NCI-H69 (cell line): ENCODE measurements at regions not wholly inside any gene's neighbourhood (a gene's known extent, or its start where the extent isn't known, plus 50 kb on each side); places are given as distances from the start of the nearest gene placed in this dataset.

Experiments used
- DNase-seq: peaks from one replicate; lab custom pipeline; 2025; lab: John Stamatoyannopoulos, UW

GRCh38 chr18:38025433-38026038, 459.9 kb upstream of the CELF4 start:
- no peak for DNase-seq

GRCh38 chr18:38023871-38024270, 458.3 kb upstream of the CELF4 start:
- no peak for DNase-seq

GRCh38 chr18:38022234-38022633, 456.6 kb upstream of the CELF4 start:
- no peak for DNase-seq

DNA sequence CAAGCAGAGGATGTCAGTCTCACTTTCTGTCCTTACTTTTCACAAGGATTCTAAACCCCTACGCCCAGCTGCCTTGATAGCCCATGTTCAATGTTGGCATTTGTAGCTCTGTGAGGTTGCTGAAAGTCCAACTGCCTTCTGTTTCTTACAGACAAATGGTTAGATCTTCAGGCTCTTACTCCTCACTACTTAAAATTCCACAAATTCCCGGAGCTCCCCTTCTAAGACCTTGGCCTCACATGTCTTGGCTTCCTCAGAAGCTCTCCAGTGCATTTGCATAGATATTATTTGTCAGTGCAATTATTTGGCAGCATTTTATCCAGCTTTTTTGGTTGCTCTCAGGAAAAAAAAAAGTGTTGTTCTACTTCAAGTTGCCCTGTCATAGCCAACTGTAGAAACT, 453.7 kb upstream of the CELF4 start:
- no peak for DNase-seq

- DNase-seq: no peak
These were observed 445.6 kb upstream of the CELF4 start for GRCh38 chr18:38010971-38011857.

DNA sequence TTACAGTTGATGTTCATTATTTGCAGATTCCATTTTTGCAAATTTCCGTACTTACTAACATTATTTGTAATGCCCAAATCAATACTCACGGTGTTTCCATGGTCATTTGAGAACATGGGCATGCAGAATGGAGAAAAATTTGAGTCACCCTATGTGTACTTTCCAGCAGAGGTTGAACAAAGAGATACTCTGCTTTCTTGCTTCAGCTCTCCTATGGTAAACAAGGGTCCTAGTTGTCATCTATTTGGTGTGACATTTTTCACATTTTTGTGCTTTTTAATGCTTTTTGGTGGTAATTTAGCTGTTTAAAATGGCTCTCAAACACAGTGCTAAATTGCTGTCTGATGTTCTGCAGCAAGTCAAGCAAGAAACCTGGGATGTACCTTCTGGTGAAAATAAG, 444.4 kb upstream of the CELF4 start:
- DNase-seq: no peak

GRCh38 chr18:38009320-38009719, 443.7 kb upstream of the CELF4 start:
- peak; percentile 92 for DNase-seq

DNA sequence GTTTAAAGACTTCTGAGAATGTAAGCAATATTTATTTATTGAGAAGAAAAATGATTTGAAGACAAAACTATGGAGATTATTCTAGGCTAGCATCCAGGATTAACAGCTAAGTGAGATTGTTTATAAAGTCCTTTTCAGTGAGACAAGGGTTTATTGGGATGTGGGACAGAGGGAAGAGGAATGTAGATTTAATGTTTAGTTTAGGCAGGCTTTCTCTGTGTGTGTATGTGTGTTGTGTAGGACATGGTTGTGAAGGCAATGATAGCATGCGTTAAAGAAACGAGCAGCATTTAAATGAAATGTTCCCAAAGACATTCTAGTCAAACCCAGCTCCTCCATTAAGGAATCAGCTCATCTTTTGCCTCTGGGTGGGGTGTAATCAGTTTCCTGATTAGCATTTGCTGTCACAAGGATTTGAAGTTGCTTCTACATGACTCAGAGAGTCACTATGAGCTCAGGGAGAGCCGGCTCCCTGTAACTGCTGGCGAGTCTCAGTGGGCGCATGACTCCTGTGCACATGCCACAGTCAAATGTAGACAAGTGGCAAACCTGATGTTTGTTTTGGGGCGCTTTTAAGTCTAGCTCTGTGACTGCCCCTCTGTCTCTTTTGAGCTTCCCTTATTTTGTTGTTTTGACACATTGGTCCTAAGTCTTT, 442.2 kb upstream of the CELF4 start:
- DNase-seq: peak; percentile 37

GRCh38 chr18:38007026-38007425, 441.4 kb upstream of the CELF4 start:
- no peak for DNase-seq

- DNase-seq: no peak
These were observed 440.9 kb upstream of the CELF4 start for GRCh38 chr18:38006541-38006940.

- DNase-seq: no peak
These were observed 432.1 kb upstream of the CELF4 start for GRCh38 chr18:37997695-37998094.

- DNase-seq: peak; percentile 100
These were observed 422.3 kb upstream of the CELF4 start for GRCh38 chr18:37987901-37988300.

GRCh38 chr18:37986665-37987064, 421.1 kb upstream of the CELF4 start:
- peak; percentile 70 for DNase-seq

- peak; percentile 91 for DNase-seq
These were observed 419.5 kb upstream of the CELF4 start for GRCh38 chr18:37985126-37985525.

DNA sequence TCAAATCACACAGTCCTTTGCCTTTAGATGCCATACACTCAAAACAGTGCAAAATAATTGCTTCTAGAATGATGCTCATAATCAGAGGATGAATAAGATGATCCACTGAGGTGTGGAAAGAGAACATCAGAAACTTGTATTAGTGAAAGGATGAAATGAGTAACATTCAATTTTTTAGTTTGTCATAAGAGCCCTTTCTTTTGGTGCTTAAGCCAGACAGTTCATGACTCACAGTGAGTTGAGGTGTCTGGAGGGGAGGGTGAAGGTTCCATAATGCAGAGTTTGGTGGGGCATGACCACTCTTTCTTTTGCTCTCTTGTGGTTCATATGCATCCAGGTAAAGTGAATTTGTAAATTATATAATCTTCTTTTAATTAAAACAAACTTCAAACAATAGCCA, 415.0 kb upstream of the CELF4 start:
- no peak for DNase-seq

- no peak for DNase-seq
These were observed 409.8 kb upstream of the CELF4 start for GRCh38 chr18:37975446-37975845.

DNA sequence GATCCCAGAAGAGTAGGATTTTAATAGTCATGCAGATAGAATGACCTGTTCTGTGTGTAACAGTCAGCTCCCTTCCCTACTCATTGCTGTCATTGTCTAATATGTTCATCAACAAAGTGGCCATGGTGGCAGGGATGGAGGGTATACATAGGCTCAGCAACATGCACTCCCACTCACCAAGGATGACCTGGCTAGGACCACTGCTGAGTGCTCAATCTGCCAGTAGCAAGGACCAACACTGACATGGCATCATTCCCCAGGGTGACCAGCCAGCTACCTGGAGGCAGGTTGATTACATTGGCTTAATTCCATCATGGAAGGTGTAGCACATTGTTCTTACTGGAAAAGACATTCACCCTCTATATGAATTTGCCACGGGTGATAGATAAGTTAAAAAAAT, 401.7 kb upstream of the CELF4 start:
- peak; percentile 52 for DNase-seq

DNA sequence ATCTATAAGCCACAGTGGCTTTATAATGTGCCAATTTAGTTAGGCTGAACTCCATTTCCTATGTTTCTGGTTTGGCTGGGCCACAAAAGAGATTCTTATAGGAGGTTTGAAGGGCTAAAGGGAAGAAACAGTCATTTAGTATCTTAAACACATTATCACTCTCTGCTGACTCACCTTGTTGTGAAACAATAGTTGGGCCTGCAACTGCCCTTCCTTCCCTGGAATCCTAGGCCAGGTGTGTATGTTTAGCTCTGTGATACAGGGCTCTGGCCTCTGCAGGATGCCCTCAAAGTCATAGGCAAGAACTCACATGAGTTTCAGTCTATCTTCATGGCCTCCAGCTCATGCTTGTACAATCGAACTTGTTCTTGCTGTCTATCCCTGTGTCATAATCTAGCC, 400.0 kb upstream of the CELF4 start:
- DNase-seq: no peak

DNA sequence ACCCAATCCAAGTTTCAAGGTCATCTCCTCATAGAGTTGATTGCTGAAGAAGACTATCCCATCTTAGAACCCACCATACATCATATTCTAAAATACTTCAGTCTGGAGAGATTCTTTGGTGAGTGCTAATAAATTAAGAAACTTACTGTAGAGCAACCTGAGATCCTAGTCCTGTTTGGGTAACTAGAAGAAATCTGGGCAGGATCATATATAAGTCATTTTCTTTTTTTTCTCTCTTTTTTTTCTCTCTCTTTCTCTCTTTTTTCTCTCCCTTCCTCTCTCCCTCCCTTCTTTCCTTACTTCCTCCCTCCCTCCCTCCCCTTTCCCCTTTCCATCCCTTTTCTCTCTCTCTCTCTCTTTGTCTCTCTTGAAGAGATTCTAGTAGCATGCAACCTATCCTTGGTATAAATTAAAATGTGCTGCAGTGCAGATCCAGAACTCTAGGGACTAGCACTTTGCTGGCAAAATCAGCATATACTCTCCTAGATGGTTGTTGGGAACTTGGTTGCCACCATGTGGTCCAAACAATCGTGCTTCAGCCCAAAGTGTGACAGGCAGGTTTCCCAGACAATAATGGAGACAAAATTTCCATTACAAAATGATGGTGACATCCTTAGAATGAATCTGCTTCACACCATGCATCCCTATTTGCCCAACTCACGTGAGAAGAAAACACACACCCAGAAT, 399.4 kb upstream of the CELF4 start:
- DNase-seq: peak; percentile 21

DNA sequence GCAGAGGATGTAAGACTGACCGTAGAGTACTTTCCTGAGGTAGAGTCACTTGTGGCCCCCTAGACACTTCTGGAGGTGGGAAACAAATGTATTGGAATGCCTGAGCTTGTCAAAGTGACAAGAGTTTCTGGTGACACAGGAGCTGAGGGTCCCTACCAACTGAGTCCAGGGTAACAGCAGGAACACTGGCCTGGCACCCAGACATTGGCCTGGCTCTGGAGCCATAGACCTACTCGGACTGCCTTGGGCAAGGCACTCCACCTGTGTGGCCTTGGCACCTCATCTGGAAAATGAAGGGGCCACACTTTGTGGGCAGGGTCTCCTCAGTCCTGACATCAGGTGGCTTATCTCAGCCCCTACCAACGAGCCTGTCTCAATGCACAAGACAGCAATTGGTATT, 398.2 kb upstream of the CELF4 start:
- no peak for DNase-seq

DNA sequence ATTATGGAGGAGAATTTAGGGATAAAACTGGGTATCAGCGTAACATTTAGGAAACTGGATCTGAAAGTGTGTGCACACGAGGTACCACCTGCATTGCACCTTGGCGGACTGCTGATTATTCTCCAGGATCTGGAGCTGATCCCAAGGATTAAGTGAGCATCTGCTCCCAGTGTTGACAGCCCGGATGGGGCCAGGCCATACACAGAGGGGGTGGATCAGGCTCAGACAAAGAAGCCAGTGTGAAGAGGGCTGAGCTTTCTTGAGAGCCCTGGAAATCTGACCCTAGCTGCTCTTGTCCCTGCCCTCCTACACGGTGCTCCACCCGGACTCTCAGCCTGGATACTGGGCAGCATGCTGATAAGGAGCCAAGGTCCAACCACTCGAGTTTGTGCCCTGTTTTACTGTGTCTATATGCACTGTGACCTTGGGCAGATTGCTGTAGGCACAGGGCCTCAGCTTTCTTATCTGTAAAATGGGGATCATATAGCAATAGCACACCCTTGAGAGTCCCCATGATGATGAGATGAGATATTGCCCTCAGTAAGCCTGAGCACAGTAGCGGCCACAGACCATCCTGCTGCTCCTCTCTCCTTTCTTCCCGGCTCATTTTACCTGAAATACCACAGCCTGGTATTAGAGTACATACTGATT, 396.8 kb upstream of the CELF4 start:
- peak; percentile 88 for DNase-seq

DNA sequence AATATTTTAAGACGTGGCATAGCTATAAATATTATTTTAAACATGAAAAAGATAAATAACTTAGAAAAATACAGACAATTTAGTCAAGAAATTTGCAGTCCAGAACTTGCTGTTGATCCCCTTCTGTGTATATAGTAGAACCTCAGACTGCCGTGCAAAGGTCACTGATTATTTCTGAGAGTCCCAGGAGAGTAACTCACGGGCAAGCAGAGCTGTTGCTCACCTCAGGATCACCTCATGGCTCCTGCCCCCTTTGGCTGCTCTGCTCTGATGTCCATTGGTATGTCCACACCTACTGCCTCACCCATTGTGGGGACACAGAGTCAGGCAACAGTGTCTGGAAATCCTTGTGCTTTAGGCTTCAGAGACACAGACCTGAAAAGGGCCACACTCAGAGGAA, 392.9 kb upstream of the CELF4 start:
- DNase-seq: peak; percentile 24
